Caco-2 (cell line): ENCODE measurements at regions not wholly inside any gene's neighbourhood (a gene's known extent, or its start where the extent isn't known, plus 50 kb on each side); places are given as distances from the start of the nearest gene placed in this dataset.

ENCODE experiments used
- BruUV-seq: library from RNA; stranded (reverse); fragments of 400-500 nt; replicated peaks from 2 replicates; lab custom pipeline; 2021; lab: Mats Ljungman, UMichigan
- CTCF ChIA-PET: fragments of 300-600 bp; sonication (Branson Sonifier 250); formaldehyde crosslinking; loops from one replicate; lab custom pipeline; 2022; ENCODE audit warnings: antibody characterized with exemption; lab: Charles Lee
- POLR2A ChIA-PET: fragments of 300-600 bp; sonication (Branson Sonifier 250); formaldehyde crosslinking; loops from one replicate; lab custom pipeline; 2022; ENCODE audit warnings: antibody characterized with exemption; lab: Charles Lee
- DNase-seq, 2 experiments: peaks; one replicate each; pipeline versions ENCODE4 v3.0.0 to v3.0.0-alpha.2; 2020 to 2022
- H3K27me3 ChIP-seq: replicated peaks from 2 replicates; pipeline ENCODE4 v1.6.0; 2011; ENCODE audit warnings: low read length; ENCODE audit not compliant: control insufficient read depth, insufficient read depth
- H3K36me3 ChIP-seq: 2 replicates; pipeline ENCODE4 v1.5.1; 2011; ENCODE audit warnings: low read length; ENCODE audit not compliant: control insufficient read depth, insufficient read depth
- H3K4me1 ChIP-seq: fragments of 250-450 bp; sonication (Bioruptor Pico); 2 replicates; pipeline ENCODE4 v1.5.1; 2020; ENCODE audit warnings: mild to moderate bottlenecking
- H3K4me3 ChIP-seq: 2 replicates; pipeline ENCODE4 v1.5.1; 2011; ENCODE audit warnings: low read depth, mild to moderate bottlenecking, control low read depth, low read length
- H3K9me3 ChIP-seq: fragments of 250-450 bp; sonication (Bioruptor Pico); 2 replicates; pipeline ENCODE4 v1.5.1; 2020; ENCODE audit warnings: mild to moderate bottlenecking, moderate library complexity
- H3K27ac Mint-ChIP-seq: one replicate; pipeline ENCODE4 v1.8.0; 2022; ENCODE audit warnings: mixed read lengths; ENCODE audit not compliant: unreplicated experiment
- H3K27me3 Mint-ChIP-seq: one replicate; pipeline ENCODE4 v1.8.0; 2022; ENCODE audit warnings: mixed read lengths; ENCODE audit not compliant: insufficient read depth, unreplicated experiment
- H3K36me3 Mint-ChIP-seq: one replicate; pipeline ENCODE4 v1.8.0; 2022; ENCODE audit warnings: mild to moderate bottlenecking, mixed read lengths; ENCODE audit not compliant: insufficient read depth, unreplicated experiment
- H3K4me1 Mint-ChIP-seq: one replicate; pipeline ENCODE4 v1.8.0; 2022; ENCODE audit warnings: low read depth, mixed read lengths; ENCODE audit not compliant: unreplicated experiment
- H3K4me3 Mint-ChIP-seq: one replicate; pipeline ENCODE4 v1.8.0; 2022; ENCODE audit warnings: mild to moderate bottlenecking, moderate library complexity, mixed read lengths; ENCODE audit not compliant: unreplicated experiment
- H3K9me3 Mint-ChIP-seq: one replicate; pipeline ENCODE4 v1.8.0; 2022; ENCODE audit warnings: mixed read lengths; ENCODE audit not compliant: unreplicated experiment
- CTCF ChIP-seq, 2 experiments: fragments of 200-600 bp in 1 of 2; IDR thresholded peaks; 1 replicate in 1 of 2; 2 replicates in 1 of 2; pipeline versions ENCODE4 v1.5.1 to v1.8.0; 2011 to 2022; ENCODE audit warnings: antibody characterized with exemption in 1 of 2, control low read depth in 1 of 2, inconsistent platforms in 1 of 2, low read depth in 1 of 2, low read length in 1 of 2, mild to moderate bottlenecking in 1 of 2, moderate library complexity in 1 of 2; ENCODE audit not compliant: insufficient read depth in 1 of 2, severe bottlenecking in 1 of 2, unreplicated experiment in 1 of 2
- intact Hi-C: fragments of 100-400 bp; cut with micrococcal nuclease; formaldehyde crosslinking; loops from one replicate; pipeline ENCODE4 v1.10.0; 2022; ENCODE audit not compliant: unreplicated experiment

- intact Hi-C loops = no loop called here
- Histone ChIP-seq H3K4me1 (peaks cover 13% of the 10 kb centered on the region), H3K4me3 (no peak overlapping the region), H3K9me3 (peaks cover 13% of the 10 kb centered on the region), H3K27me3 (no peaks in the 10 kb centered on the region), H3K36me3 (no peaks in the 10 kb centered on the region)
- Mint-ChIP-seq H3K27ac (no peak overlapping the region), H3K27me3 (no peaks in the 10 kb centered on the region), H3K9me3 (peaks cover 7% of the 10 kb centered on the region), H3K36me3 (no peaks in the 10 kb centered on the region), H3K4me1 (peaks cover 14% of the 10 kb centered on the region), H3K4me3 (no peak overlapping the region)
- POLR2A ChIA-PET = no interaction called here
- CTCF ChIA-PET = no interaction called here
- BruUV-seq = no TSS peak
- TF ChIP-seq CTCF (IDR thresholded peaks at IDR 0.05; ENCODE audit: insufficient read depth in 1 of 2, low read depth in 1 of 2, low read length in 1 of 2, severe bottlenecking in 1 of 2, unreplicated experiment in 1 of 2) = no peak
- DNase-seq = no peak
Measured at GRCh38 chr9:111726949-111727348, 65.5 kb downstream of the GNG10 start.

GRCh38 chr9:111720174-111720573 lies 58.8 kb downstream of the GNG10 start:
- Mint-ChIP-seq H3K36me3 (no peaks in the 10 kb centered on the region), H3K4me3 (no peak overlapping the region), H3K27me3 (no peaks in the 10 kb centered on the region), H3K27ac (no peak overlapping the region), H3K4me1 (peaks cover 6% of the 10 kb centered on the region), H3K9me3 (no peaks in the 10 kb centered on the region)
- ChIA-PET CTCF (no interaction called here), POLR2A (no interaction called here)
- H3K4me3 ChIP-seq = no peak overlapping the region
- intact Hi-C loops = no loop called here
- TF ChIP-seq CTCF (IDR thresholded peaks at IDR 0.05; ENCODE audit: insufficient read depth in 1 of 2, low read depth in 1 of 2, low read length in 1 of 2, severe bottlenecking in 1 of 2, unreplicated experiment in 1 of 2) = no peak
- no peaks in the 10 kb centered on the region for H3K4me1 ChIP-seq
- no peak for DNase-seq
- H3K27me3 ChIP-seq = no peaks in the 10 kb centered on the region
- no TSS peak for BruUV-seq
- no peaks in the 10 kb centered on the region for H3K36me3 ChIP-seq
- H3K9me3 ChIP-seq = no peaks in the 10 kb centered on the region
